ENCODE measurements at regions not wholly inside any gene's neighbourhood (a gene's known extent, or its start where the extent isn't known, plus 50 kb on each side); places are given as distances from the start of the nearest gene placed in this dataset.
"Not testable (repeated sequence)": the region's sequence is repeated elsewhere in the genome, so short reads cannot be mapped to it uniquely, and the experiment has no call there.

- DNase-seq (ENCODE audit: low read depth): no peak
These were observed 1109.5 kb downstream of the NSUN3 start for GRCh38 chr3:95172164-95172943.

GRCh38 chr3:95177096-95177495 is 1114.2 kb downstream of the NSUN3 start:
- no peak for DNase-seq (ENCODE audit: low read depth)

GRCh38 chr3:95184038-95184437 is 1121.2 kb downstream of the NSUN3 start:
- DNase-seq (ENCODE audit: low read depth): no peak

- no peak for DNase-seq (ENCODE audit: low read depth)
These were observed 1126.5 kb downstream of the NSUN3 start for GRCh38 chr3:95189348-95189747.

- no peak for DNase-seq (ENCODE audit: low read depth)
These were observed 1134.8 kb downstream of the NSUN3 start for GRCh38 chr3:95197661-95198060.

GRCh38 chr3:95200384-95200783 is 1137.5 kb downstream of the NSUN3 start:
- DNase-seq (ENCODE audit: low read depth): no peak

GRCh38 chr3:95210878-95211277 is 1148.0 kb downstream of the NSUN3 start:
- no peak for DNase-seq (ENCODE audit: low read depth)

GRCh38 chr3:95212117-95212516 is 1149.3 kb downstream of the NSUN3 start:
- no peak for DNase-seq (ENCODE audit: low read depth)

GRCh38 chr3:95215437-95215957 is 1152.6 kb downstream of the NSUN3 start:
- DNase-seq (ENCODE audit: low read depth): no peak

GRCh38 chr3:95217661-95218060 is 1154.8 kb downstream of the NSUN3 start:
- DNase-seq (ENCODE audit: low read depth): no peak

GRCh38 chr3:95218484-95218883 is 1155.6 kb downstream of the NSUN3 start:
- no peak for DNase-seq (ENCODE audit: low read depth)

- DNase-seq (ENCODE audit: low read depth): no peak
These were observed 1163.6 kb downstream of the NSUN3 start for GRCh38 chr3:95226437-95226836.

GRCh38 chr3:95227092-95227491 is 1164.2 kb downstream of the NSUN3 start:
- no peak for DNase-seq (ENCODE audit: low read depth)

GRCh38 chr3:95228416-95228815 is 1165.6 kb downstream of the NSUN3 start:
- DNase-seq (ENCODE audit: low read depth): no peak

- DNase-seq (ENCODE audit: low read depth): no peak
These were observed 1173.1 kb downstream of the NSUN3 start for GRCh38 chr3:95235916-95236315.

GRCh38 chr3:95237783-95238182 is 1174.9 kb downstream of the NSUN3 start:
- DNase-seq (ENCODE audit: low read depth): no peak

GRCh38 chr3:95240395-95240794 is 1177.5 kb downstream of the NSUN3 start:
- DNase-seq (ENCODE audit: low read depth): no peak

GRCh38 chr3:95241256-95241655 is 1178.4 kb downstream of the NSUN3 start:
- not testable (repeated sequence) for DNase-seq (ENCODE audit: low read depth)

GRCh38 chr3:95246413-95246812 is 1183.6 kb downstream of the NSUN3 start:
- DNase-seq (ENCODE audit: low read depth): no peak

- DNase-seq (ENCODE audit: low read depth): no peak
These were observed 1191.2 kb downstream of the NSUN3 start for GRCh38 chr3:95254061-95254460.

- no peak for DNase-seq (ENCODE audit: low read depth)
These were observed 1191.9 kb downstream of the NSUN3 start for GRCh38 chr3:95254758-95255157.

GRCh38 chr3:95265129-95265528 is 1202.3 kb downstream of the NSUN3 start:
- no peak for DNase-seq (ENCODE audit: low read depth)

GRCh38 chr3:95271395-95271794 is 1208.5 kb downstream of the NSUN3 start:
- DNase-seq (ENCODE audit: low read depth): no peak

GRCh38 chr3:95272166-95272565 is 1209.3 kb downstream of the NSUN3 start:
- DNase-seq (ENCODE audit: low read depth): no peak
